IPS DF 19.7 (cell line): ENCODE measurements at regions not wholly inside any gene's neighbourhood (a gene's known extent, or its start where the extent isn't known, plus 50 kb on each side); places are given as distances from the start of the nearest gene placed in this dataset.
"Not testable (repeated sequence)": the region's sequence is repeated elsewhere in the genome, so short reads cannot be mapped to it uniquely, and the experiment has no call there.

Source experiments
- DNase-seq: peaks from one replicate; pipeline ENCODE4 v3.0.0-alpha.2; 2013; ENCODE audit warnings: low read depth, low spot score

DNA sequence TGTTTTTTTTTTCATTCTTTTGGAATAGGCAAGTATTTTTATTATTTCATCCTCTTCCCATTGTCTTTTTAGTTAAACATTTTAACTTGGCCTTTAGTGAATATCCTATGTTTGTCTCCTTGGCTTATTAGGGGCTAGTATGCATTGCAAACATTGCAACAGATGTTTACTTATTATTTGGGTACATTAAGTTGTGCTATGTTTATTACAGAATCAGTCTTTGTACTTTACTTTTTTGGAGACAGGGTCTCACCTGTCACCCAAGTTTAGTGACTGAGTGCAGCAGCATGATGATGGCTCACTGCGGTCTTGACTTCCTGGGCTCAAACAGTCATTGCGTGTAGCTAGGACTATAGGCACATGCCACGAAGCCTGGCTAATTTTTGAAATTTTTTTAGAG, 51.1 kb upstream of the NUDT6 start:
- DNase-seq: no peak

DNA sequence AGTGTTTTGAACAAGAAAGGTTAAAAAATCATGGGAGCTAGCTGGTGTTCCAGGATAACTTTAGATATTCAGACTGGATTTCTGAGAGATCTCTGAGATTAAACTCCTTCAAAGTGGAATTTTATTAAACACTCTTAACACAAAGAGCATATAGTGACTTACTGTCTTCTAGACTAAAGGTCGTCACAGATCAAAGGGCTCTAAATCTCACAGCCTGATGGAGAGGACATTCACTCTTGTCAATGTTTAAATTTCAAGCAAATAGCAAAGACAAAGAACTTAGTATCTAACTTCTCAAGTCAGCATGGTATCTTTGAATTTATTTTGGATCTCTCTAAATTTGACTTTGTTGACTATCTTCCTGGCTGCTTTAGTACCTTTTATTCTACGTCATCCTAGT, 53.7 kb upstream of the NUDT6 start:
- DNase-seq: no peak

DNA sequence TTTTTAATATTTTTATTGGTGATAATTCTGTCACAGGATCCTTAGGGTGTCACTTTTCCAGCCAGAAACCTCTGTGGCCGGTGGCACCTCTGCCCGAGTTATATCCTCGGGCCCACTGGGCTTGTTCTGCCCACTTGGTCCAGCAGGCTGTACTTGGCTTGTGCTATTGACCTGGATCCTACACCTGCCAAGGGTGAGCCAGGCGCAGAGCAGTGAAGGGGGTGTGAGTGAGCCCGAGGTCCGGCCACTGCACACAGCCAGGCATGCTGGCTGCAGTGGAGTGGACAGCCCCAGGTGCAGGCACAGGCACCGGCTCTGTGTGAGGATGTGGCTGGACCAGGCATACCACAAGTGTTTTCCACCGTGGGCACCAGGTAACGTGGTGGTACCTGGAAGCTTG, 54.7 kb upstream of the NUDT6 start:
- DNase-seq: no peak

DNA sequence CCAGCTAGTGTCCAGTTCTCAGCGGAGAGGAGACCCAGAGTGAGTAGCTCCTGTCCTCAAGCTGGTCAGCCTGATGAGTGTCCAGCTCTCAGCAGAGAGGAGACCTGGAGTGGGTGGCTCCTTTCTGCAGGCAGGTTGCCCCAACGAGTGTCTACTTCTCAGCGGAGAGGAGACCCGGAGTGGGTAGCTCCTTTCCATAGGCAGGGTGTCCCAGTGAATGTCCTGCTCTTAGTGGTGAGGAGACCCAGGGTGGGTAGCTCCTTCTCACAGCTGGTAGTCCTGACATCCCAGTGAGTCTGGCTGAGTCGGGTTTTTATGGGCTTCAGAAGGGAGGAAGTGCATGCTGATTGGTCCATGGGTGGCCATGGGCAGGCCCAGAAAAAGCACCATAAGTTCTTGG, 55.7 kb upstream of the NUDT6 start:
- DNase-seq: no peak

DNA sequence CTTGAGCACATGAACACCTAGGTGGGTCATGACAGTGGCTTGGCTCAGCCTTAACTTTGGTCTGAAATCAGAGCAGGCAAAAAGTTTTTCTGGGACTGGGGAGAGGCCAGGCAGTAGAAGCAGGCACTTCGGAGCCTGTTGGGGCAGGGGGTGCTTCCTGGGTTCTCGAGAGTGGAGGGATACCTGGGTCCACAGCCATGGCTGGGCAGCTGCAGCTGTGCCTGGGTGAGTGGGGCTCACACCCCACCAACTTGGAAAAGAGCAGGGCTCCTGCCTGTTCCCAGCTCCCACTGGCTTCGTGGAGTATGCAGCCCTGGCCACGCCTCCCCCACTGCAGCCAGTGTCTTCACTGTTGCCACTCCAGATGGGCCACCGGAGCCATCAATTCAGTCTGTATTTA, 56.4 kb upstream of the NUDT6 start:
- DNase-seq: no peak

DNA sequence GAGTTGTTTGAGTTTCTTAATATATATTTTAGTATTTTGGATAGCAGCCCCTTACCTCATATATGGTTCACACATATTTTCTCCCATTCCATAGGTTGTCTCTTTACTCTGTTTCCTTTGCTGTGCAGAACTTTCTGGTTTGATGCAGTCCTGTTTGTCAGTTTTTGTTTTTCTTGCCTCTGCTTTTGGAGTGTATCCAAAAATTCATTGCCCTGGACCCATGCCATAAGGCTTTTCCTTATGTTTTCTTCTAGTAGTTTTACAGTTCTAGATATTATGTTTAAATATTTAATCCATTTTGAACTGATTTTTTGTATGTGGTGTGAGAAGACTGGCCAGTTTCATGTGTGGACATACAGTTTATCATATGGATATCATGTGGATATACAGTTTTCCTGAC, 58.5 kb upstream of the NUDT6 start:
- no peak for DNase-seq

DNA sequence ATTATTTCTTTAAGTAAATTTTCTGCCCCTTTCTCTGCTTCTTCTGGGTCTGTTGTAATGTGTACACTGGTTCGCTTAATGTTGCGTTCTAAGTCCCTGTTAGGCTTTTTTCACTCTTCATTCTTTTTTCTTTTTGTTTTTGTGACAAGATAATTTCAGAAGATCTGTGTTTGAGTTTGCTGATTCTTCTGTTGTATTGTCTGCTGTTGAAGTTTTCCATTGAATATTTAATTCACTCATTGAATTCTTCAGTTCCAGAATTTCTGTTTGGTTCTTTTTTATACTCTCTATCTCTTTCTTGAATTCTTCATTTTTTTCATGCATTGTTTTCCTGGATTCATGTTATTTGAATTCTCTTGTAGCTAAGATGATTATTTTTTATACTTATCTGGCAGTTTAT, 66.3 kb upstream of the NUDT6 start:
- DNase-seq: no peak

DNA sequence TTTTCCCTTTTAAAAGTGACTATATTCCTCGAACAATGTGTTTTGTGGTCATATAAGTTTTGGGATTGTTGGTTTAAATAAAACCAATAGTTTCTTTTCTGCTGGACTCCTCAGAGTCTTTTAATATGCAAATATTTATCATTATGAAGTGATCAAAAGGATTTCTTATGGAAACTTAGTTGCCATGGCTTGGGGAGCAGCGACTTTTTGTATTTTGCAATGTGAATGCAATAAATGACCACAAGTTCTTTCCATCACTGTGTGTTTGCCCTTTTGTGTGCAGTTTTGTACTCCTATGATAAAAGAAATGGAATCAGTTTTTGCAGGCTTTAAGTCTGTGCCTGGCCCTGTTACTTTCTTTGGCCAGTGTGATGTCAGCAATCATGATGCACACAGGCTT, 68.5 kb upstream of the NUDT6 start:
- DNase-seq: no peak

DNA sequence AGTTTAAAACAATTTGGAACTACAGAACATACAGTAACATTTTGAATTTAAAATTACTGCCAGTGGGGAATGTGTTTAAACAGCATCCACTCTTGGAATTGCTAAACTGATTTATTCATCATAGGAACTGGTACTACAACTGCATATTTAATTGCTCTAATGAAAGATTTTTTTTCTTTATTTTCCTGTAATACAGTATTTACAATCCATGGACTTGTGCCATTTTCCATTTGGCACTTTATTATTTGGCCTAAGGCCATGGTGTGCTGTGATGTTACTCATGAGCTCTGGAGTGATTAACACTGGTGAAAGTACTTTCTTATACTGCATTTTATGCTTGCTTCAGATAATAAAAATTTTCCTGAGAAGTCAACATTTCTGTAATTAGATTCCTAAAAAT, 69.7 kb upstream of the NUDT6 start:
- DNase-seq: no peak

DNA sequence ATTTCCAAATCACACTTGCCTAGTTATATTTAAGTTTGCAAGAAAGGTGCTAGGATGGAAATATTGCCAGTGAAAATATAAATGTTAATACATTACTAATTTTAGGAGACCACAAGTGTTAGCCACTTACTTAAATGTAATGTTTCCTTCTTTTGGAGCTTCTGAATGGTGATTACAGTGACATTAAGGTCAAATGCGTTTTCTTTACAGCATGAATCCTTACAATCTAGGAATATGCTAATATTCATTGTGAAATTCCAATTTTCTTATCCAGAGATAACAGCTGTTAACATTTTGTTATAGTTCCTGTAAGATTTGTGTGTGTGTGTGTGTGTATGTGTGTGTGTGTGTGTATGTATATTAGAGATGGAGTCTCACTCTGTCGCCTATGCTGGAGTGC, 70.2 kb upstream of the NUDT6 start:
- DNase-seq: no peak

DNA sequence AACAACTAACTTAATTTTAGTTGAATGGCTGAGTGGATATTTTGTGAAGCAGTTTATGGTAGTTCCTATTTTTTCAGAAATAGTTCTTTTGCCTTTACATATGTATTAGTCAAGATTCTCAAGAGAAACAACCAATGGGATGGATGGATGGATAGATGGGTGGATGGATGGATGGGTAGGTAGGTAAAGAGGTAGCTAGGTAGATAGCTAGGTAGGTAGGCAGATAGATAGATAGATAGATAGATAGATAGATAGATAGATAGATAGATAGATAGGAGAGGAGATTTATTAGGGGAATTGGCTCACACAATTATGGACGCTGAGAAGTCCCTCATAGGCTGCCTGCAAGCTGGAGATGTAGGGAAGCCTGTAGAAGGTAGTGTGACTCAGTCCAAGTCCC, 74.0 kb upstream of the NUDT6 start:
- no peak for DNase-seq

DNA sequence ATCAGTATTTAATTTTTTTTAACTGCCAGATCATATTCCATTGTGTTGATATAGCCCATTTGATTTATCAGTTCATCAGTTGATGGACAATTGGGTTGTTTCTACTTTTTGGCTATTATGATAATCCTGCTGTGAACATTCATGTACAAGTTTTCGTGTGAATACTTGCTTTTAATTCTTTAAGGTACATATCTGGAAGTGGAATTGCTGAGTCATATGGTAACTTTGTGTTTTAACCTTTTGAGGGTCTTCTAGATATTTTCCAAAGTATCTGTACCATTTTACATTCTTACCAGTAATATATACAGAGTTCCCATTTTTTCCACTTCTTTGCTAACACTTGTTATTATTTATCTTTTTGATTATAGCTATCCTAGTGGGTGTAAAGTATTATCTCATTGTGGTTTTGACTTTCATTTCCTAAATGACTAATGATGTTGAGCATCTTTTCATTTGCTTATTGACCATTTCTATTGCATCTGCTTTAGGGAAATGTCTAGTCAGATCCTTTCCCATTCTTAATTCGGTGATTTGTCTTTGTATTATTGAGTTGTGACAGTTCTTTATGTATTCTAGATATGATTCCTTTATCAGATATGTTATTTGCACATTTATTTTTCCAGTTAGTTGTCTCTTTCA, 75.2 kb upstream of the NUDT6 start:
- DNase-seq: no peak

DNA sequence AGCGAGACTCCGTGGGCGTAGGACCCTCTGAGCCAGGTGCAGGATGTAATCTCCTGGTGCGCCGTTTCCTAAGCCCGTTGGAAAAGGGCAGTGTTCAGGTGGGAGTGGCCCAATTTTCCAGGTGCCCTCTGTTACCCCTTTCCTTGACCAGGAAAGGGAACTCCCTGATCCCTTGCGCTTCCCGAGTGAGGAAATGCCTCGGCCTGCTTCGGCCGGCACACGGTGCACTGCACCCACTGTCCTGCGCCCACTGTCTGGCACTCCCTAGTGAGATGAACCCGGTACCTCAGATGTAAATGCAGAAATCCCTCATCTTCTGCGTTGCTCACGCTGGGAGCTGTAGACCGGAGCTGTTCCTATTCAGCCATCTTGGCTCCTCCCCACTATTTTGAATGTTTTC, 81.7 kb upstream of the NUDT6 start:
- DNase-seq: not testable (repeated sequence)

DNA sequence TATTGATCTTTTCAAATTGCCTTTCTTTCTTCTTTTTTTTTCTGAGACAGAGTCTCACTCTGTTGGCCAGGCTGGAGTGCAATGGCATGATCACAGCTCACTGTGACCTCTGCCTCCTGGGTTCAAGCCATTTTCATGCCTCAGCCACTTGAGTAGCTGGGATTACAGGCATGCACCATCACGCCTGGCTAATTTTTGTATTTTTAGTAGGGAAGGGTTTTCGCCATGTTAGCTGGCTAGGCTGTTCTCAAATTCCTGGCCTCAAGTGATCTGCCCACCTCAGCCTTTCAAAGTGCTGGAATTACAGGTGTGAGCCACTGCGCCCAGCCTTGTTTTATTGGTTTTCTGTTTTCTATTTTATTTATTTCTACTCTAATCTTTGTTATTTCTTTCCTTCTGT, 82.7 kb upstream of the NUDT6 start:
- not testable (repeated sequence) for DNase-seq

DNA sequence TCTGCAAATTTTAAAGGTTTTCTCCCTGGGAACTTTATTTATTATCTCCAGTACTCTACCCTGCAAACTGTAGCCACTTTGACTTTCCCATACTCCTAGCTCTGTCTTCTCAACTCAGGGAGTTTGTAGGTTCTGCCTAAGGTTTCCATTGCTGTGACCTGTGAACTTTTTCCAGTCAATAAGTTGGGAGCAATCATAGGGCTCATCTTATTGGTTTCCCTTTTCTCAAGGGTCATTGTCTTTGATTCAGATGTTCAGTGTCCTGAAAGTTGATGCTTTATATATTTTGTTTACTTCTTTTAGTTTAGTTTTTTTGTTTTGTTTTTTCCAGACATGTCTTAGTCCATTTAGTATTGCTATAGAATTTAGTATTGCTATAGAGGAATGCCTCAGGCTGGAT, 85.3 kb upstream of the NUDT6 start:
- DNase-seq: no peak

DNA sequence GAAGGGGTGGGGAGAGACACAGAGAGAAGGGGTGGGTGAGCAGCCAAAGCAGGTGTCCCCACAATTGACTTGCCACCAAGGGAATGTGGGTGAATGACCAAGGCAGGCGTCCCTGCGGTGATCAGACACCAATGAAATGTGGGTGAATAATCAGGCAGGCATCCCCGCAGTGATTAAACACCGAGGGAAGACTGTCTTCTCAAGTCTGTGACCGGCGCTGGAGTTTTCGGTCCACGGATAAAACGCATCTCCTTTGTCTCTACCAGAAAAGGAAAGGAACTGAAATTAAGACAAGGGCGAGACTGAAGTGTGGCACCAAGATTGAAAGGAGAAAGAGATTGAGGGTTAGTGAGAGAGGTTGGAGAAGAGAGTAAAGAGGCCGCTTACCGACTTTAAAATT, 90.0 kb upstream of the NUDT6 start:
- DNase-seq: not testable (repeated sequence)

DNA sequence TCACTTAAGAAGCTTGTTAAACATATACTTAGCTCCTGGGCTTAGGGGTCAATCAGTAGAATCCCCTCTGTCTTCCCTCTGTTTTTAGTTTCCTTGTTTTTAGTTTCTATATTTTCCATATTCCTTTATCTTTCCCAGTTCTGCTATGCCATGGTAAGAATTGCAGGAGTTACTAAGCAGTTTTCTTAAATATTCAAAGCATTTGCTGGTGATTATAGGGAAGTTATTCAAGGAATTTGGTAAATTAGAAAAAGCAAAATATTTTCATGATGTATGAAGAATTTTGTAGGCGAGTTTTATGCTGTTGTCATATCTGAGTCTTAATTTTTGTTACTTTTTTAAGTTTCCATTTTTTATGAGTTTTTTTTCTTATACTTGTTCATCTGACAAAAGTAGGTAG, 91.6 kb upstream of the NUDT6 start:
- DNase-seq: no peak

DNA sequence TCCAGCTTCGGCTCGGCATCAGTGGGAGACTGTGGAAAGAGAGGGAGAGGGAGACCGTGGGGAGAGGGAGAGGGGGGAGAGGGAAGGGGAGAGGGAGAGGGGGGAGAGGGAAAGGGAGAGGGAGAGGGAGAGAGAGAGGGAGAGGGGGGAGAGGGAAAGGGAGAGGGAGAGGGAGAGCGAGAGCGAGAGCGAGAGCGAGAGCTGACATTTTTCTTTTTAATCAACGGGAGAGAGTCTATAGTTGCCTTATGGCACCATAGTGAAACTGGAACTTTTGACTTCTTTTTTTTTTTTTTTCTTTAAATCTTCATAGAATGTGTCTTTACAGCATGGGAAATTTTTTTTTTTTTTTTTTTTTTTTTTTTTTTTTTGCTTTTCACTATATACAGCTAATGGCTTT, 94.7 kb upstream of the NUDT6 start:
- DNase-seq: no peak

DNA sequence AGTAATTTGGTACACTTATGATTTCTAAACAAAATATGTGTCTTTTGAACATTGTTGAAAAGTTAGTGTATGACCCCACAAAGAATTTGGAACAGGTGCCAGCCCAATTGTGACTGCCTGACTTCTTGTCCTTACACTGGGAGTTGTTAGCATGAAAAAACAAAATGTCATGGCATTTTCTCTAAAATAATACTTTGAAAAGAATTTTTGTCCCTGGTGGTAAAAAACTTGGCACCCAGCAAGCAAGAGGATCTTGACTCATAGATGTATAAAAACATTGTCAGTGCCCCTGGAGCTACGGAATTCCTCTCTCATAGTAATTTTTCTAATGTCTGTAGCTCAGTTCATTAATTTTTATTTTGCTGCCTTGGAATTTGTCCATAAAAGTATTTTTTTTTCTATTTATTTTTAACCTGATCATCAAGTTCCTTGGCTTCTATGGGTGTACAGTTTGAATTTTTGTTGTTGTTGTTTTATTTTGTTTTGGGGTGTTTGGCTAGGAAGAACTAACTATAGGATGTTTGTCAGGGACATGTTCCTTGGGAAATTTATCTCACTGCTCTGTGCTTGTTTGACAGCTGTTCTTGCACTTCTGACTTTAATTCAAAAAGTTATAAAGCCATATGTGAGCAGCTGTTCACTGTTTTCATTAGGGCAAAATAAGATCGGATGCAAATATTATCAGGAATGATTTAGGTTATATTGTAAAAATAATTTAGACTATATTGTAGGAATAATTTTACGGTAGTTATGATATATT, 95.4 kb upstream of the NUDT6 start:
- no peak for DNase-seq

DNA sequence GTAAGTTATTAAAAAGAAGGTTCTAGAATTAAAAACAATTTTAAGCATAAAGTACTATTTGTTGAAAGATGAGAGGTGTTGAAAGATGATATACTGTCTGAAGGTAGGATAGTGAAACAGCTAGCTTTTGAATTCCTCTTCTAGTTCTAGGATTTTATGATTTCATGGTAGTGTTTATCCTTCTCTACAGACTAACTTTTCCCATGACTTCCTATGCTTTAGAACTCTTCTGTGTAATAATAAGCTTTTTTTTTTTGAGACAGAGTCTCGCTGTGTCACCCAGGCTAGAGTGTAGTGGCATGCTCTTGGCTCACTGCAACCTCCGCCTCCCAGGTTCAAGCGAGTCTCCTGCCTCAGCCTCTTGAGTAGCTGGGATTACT, 96.0 kb upstream of the NUDT6 start:
- no peak for DNase-seq

DNA sequence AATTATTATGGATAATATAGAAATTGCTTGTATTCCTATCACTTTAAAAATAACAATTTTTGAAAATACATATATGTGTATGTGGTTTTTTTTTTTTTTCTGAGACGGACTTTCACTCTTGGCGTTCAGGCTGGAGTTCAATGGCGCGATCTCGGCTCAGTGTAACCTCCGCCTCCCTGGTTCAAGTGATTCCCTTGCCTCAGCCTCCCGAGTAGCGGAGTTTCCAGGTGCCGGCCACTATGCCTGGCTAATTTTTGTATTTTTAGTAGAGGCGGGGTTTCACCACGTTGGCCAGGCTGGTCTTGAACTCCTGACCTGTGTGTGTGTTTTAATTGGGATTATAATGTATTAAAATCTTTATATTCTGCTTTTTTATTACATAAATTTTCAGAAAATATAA, 97.9 kb upstream of the NUDT6 start:
- DNase-seq: no peak

DNA sequence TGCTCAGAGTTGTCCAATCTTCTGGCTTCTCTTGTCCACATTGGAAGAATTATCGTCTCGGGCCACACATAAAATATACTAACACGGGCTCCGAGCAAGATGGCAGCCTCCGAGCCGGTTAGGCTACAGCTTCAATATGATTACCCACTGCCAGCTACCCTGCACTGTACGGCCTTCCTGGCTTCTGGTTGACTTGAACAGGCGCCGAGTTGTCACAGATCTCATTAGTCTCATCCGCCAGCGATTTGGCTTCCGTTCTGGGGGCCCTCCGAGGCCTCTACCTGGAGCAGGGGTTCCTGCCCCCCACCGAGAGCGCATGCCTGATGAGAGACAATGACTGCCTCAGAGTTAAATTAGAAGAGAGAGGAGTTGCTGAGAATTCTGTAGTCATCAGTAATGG, 101.2 kb upstream of the NUDT6 start:
- no peak for DNase-seq

DNA sequence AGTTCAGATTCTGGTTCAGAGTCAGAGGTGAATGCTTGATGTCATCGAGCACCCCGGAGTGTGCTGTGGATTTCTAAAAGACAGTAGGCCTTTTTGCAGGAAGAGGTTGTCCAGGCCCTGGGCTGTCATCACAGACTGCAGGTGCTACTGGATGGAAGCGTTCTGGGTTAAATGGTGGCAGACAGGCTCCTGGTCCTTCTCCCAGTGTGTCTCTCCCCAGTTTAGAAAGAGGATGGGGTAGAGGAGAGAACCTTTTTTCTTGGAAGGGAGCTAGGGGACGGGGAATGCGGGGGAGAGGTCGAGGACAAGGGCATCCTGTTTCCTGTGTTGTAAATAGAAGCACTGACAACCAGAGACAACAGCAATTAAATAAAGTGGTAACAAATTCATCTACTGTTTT, 102.3 kb upstream of the NUDT6 start:
- DNase-seq: no peak

DNA sequence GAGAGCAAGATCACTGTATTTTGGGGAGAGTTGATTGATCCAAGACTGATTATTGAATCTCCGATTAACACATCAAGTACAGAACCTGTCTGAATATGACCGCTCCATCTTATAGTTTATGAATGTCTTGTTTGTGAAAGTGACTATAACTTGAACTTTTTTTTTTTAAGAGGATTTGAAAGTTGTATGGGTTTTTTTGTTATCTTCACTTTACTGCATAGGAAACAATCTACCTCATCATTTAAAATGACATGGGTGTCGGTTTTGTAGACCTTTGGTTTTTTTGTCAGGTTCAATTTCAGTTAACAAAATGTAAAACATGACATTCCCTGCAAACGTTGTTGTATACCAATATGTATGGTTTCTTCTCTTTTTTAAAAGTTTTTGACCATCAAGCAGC, 103.0 kb upstream of the NUDT6 start:
- no peak for DNase-seq
